OCI-LY7 (cell line): ENCODE measurements at regions not wholly inside any gene's neighbourhood (a gene's known extent, or its start where the extent isn't known, plus 50 kb on each side); places are given as distances from the start of the nearest gene placed in this dataset.
"Not testable (repeated sequence)": the region's sequence is repeated elsewhere in the genome, so short reads cannot be mapped to it uniquely, and the experiment has no call there.

Experiments
- BruUV-seq: library from RNA; stranded (reverse); fragments of 400-500 nt; replicated peaks from 2 replicates; lab custom pipeline; 2021; lab: Mats Ljungman, UMichigan
- CTCF ChIA-PET: fragments of 300-600 bp; sonication (Branson Sonifier 250); formaldehyde crosslinking; loops from one replicate; lab custom pipeline; 2022; ENCODE audit warnings: antibody characterized with exemption; ENCODE audit not compliant: unreplicated experiment; lab: Charles Lee
- POLR2A ChIA-PET: fragments of 300-600 bp; sonication (Branson Sonifier 250); formaldehyde crosslinking; loops from one replicate; lab custom pipeline; 2022; ENCODE audit warnings: antibody characterized with exemption; lab: Charles Lee
- DNase-seq: peaks from one replicate; pipeline ENCODE4 v3.0.0-alpha.2; 2015; ENCODE audit warnings: low spot score
- H2AFZ ChIP-seq: fragments of 200-600 bp; sonication (generic), shearing (Covaris generic); 2 replicates; pipeline ENCODE4 v1.6.1; 2014; ENCODE audit warnings: mild to moderate bottlenecking, antibody characterized with exemption, low read length, moderate library complexity
- H3K27ac ChIP-seq: fragments of 200-600 bp; sonication (generic); 2 replicates; pipeline ENCODE4 v1.5.1; 2014; ENCODE audit warnings: mixed run types, low read depth, mild to moderate bottlenecking, moderate library complexity, low read length, inconsistent platforms; ENCODE audit not compliant: poor library complexity, severe bottlenecking
- H3K36me3 ChIP-seq: fragments of 200-600 bp; sonication (generic); 2 replicates; pipeline ENCODE4 v1.6.1; 2014; ENCODE audit warnings: mild to moderate bottlenecking, antibody characterized with exemption, low read length, moderate library complexity, mixed read lengths; ENCODE audit not compliant: insufficient read depth
- H3K4me1 ChIP-seq: fragments of 200-600 bp; sonication (generic); 2 replicates; pipeline ENCODE4 v1.5.1; 2014; ENCODE audit warnings: mild to moderate bottlenecking, low read length; ENCODE audit not compliant: insufficient read depth, poor library complexity, severe bottlenecking
- H3K4me2 ChIP-seq: fragments of 200-600 bp; sonication (generic); 2 replicates; pipeline ENCODE4 v1.6.1; 2014; ENCODE audit warnings: mild to moderate bottlenecking, low read length
- H3K4me3 ChIP-seq: fragments of 200-600 bp; sonication (generic); 2 replicates; pipeline ENCODE4 v1.5.1; 2014; ENCODE audit warnings: mild to moderate bottlenecking, low read depth, low read length; ENCODE audit not compliant: poor library complexity, severe bottlenecking
- H3K79me2 ChIP-seq: fragments of 200-600 bp; sonication (generic); 2 replicates; pipeline ENCODE4 v1.6.1; 2016; ENCODE audit warnings: low read depth, mild to moderate bottlenecking, low read length, moderate library complexity, mixed read lengths; ENCODE audit not compliant: insufficient read depth
- H3K9me2 ChIP-seq: fragments of 200-600 bp; sonication (generic); 2 replicates; pipeline ENCODE4 v1.6.1; 2016; ENCODE audit warnings: mild to moderate bottlenecking, low read length, mixed read lengths; ENCODE audit not compliant: insufficient read depth
- H3K9me3 ChIP-seq: fragments of 200-600 bp; sonication (generic); 2 replicates; pipeline ENCODE4 v1.6.1; 2014; ENCODE audit warnings: mild to moderate bottlenecking, mixed run types, low read length, mixed read lengths
- H4K20me1 ChIP-seq: fragments of 200-600 bp; sonication (generic); 2 replicates; pipeline ENCODE4 v1.6.1; 2014; ENCODE audit warnings: mild to moderate bottlenecking, antibody characterized with exemption, low read length, moderate library complexity, mixed read lengths; ENCODE audit not compliant: insufficient read depth
- EZH2phosphoT487 ChIP-seq: fragments of 200-600 bp; sonication (generic); IDR thresholded peaks from 2 replicates; pipeline ENCODE4 v1.6.1; 2018; ENCODE audit warnings: low read depth, borderline replicate concordance, mild to moderate bottlenecking, mixed run types, antibody characterized with exemption, low read length, moderate library complexity, mixed read lengths
- intact Hi-C: fragments of 100-400 bp; cut with micrococcal nuclease; formaldehyde crosslinking; loops from one replicate; pipeline ENCODE4 v1.10.0; 2022; ENCODE audit not compliant: unreplicated experiment
- TF ChIP-seq, protein P1 (sequence below): fragments of 200-600 bp; sonication (generic); conservative IDR thresholded peaks from 2 replicates; pipeline ENCODE4 v1.5.1; 2014; ENCODE audit warnings: mild to moderate bottlenecking, antibody characterized with exemption, low read length, moderate library complexity, mixed read lengths

DNA sequence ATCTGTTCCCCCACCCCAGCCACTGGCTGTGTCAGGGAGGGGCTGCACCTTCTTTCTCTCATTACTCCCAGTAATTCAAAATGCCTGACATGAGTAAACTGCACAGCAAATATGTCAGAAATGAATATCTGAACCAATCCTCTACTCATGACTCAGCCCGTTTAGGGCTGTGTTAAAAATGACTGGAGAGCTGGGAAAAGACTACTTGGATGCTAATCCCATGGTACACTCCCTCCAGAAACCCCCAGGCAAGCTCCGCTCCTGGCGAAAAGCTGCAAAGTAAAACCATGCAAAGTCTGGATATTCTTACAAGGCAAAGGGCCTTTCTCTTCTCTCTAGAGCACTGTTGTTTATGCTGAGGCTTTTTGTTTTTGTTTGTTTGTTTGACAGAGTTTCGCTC is 448.1 kb upstream of the DYNLRB2 start:
- H3K27ac ChIP-seq: no peak overlapping the region
- no peaks in the 10 kb centered on the region for H3K36me3 ChIP-seq
- H3K9me3 ChIP-seq: no peaks in the 10 kb centered on the region
- ChIA-PET POLR2A (no interaction called here), CTCF (no interaction called here)
- no peak overlapping the region for H2AFZ ChIP-seq
- BruUV-seq: no TSS peak
- no peaks in the 10 kb centered on the region for H3K9me2 ChIP-seq
- intact Hi-C loops: no loop called here
- H3K4me3 ChIP-seq: no peak overlapping the region
- DNase-seq: no peak
- H3K4me1 ChIP-seq: no peaks in the 10 kb centered on the region
- no peak overlapping the region for H3K4me2 ChIP-seq
- no peaks in the 10 kb centered on the region for H4K20me1 ChIP-seq
- TF ChIP-seq EZH2phosphoT487: no peak
- TF ChIP-seq, protein P1, sequence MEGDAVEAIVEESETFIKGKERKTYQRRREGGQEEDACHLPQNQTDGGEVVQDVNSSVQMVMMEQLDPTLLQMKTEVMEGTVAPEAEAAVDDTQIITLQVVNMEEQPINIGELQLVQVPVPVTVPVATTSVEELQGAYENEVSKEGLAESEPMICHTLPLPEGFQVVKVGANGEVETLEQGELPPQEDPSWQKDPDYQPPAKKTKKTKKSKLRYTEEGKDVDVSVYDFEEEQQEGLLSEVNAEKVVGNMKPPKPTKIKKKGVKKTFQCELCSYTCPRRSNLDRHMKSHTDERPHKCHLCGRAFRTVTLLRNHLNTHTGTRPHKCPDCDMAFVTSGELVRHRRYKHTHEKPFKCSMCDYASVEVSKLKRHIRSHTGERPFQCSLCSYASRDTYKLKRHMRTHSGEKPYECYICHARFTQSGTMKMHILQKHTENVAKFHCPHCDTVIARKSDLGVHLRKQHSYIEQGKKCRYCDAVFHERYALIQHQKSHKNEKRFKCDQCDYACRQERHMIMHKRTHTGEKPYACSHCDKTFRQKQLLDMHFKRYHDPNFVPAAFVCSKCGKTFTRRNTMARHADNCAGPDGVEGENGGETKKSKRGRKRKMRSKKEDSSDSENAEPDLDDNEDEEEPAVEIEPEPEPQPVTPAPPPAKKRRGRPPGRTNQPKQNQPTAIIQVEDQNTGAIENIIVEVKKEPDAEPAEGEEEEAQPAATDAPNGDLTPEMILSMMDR: no peak
- H3K79me2 ChIP-seq: no peaks in the 10 kb centered on the region

DNA sequence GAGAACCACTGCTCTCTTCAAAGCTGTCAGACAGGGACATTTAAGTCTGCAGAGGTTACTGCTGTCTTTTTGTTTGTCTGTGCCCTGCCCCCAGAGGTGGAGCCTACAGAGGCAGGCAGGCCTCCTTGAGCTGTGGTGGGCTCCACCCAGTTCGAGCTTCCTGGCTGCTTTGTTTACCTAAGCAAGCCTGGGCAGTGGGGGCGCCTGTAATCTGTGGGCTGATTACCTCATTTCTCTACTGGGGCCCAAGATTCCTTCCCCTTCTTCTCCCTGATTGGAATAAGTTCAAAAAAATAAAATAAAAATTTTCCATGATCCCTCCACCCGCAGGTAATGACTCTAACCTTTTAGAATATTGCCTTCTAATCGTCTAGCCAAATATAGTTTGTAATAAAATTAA is 449.3 kb upstream of the DYNLRB2 start:
- DNase-seq, H4K20me1 ChIP-seq, H3K4me1 ChIP-seq, H2AFZ ChIP-seq, H3K79me2 ChIP-seq, POLR2A ChIA-PET, H3K9me2 ChIP-seq, H3K9me3 ChIP-seq, BruUV-seq, CTCF ChIA-PET, H3K4me3 ChIP-seq, intact Hi-C loops, H3K36me3 ChIP-seq, H3K4me2 ChIP-seq, H3K27ac ChIP-seq: not testable (repeated sequence)

DNA sequence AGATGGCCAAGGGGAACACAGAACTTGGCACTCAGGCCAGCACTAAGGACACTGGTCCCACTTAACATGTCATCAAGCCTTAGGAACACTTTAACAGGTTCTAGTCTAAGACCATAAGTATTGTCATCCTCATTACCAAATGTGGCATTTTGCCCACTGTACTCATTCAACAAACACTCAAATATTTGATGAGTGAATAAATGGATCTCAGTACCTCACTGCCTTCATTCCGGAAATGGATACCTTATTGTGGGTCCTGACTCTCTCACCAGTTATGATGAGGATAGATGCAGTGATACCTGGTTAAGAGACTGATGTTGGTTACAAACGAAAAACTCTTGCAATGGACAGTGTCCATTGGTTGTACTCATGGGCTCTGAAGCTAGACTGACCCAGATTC is 455.2 kb upstream of the DYNLRB2 start:
- H3K4me1 ChIP-seq: no peaks in the 10 kb centered on the region
- no peaks in the 10 kb centered on the region for H3K9me2 ChIP-seq
- H3K36me3 ChIP-seq: no peaks in the 10 kb centered on the region
- no peak for DNase-seq
- H4K20me1 ChIP-seq: no peaks in the 10 kb centered on the region
- no peak overlapping the region for H2AFZ ChIP-seq
- no peaks in the 10 kb centered on the region for H3K9me3 ChIP-seq
- H3K27ac ChIP-seq: no peak overlapping the region
- no peak overlapping the region for H3K4me2 ChIP-seq
- H3K79me2 ChIP-seq: no peaks in the 10 kb centered on the region
- no peak for TF ChIP-seq EZH2phosphoT487
- TF ChIP-seq, protein P1: no peak
- no TSS peak for BruUV-seq
- POLR2A ChIA-PET: no interaction called here
- no peak overlapping the region for H3K4me3 ChIP-seq
- intact Hi-C loops: no loop called here
- CTCF ChIA-PET: no interaction called here
